Gastroesophageal sphincter (tissue), 3 donors: ENCODE measurements at regions not wholly inside any gene's neighbourhood (a gene's known extent, or its start where the extent isn't known, plus 50 kb on each side); places are given as distances from the start of the nearest gene placed in this dataset.

Source experiments
- CTCF ChIP-seq, 4 experiments: fragments of 200-600 bp in 2 of 4; fragments of 450-650 bp in 2 of 4; sonication (generic) in 1 of 4; IDR thresholded peaks; one replicate each; pipeline ENCODE4 v1.5.1; 2017 to 2019; ENCODE audit warnings: antibody characterized with exemption in 4 of 4, mild to moderate bottlenecking in 2 of 4, moderate library complexity in 2 of 4
- EP300 ChIP-seq: sonication (generic); formaldehyde crosslinking; IDR thresholded peaks from one replicate; pipeline ENCODE4 v1.6.1; 2017; ENCODE audit warnings: antibody characterized with exemption, mild to moderate bottlenecking
- POLR2A ChIP-seq, 2 donors: fragments of 450-650 bp; IDR thresholded peaks; one replicate each; pipeline ENCODE4 v1.6.1; 2017; ENCODE audit warnings: antibody characterized with exemption in 2 of 2, mild to moderate bottlenecking in 2 of 2, moderate library complexity in 1 of 2
- POLR2AphosphoS5 ChIP-seq: sonication (generic); formaldehyde crosslinking; IDR thresholded peaks from one replicate; pipeline ENCODE4 v1.6.1; 2017; ENCODE audit warnings: antibody characterized with exemption

- TF ChIP-seq EP300 (no peak), CTCF (IDR thresholded peaks at IDR 0.05) (no peak), POLR2AphosphoS5 (no peak), POLR2A (IDR thresholded peaks at IDR 0.05) (no peak)
These were observed 68.3 kb upstream of the TMEM244 start for GRCh38 chr6:129929433-129929832.
